HepG2 (cell line): ENCODE measurements at regions not wholly inside any gene's neighbourhood (a gene's known extent, or its start where the extent isn't known, plus 50 kb on each side); places are given as distances from the start of the nearest gene placed in this dataset.

ENCODE experiments used
- ATAC-seq: fragments of 200-7000 bp; cut with Tn5 transposase; 3 replicates; pipeline ENCODE4 v1.9.1; 2020; ENCODE audit warnings: mild to moderate bottlenecking, moderate library complexity
- BruUV-seq: library from RNA; stranded (reverse); fragments of 400-500 nt; replicated peaks from 2 replicates; lab custom pipeline; 2021; lab: Mats Ljungman, UMichigan
- CTCF ChIA-PET: fragments of 300-600 bp; formaldehyde crosslinking; extraction: SDS; loops from one replicate; lab custom pipeline; 2021; ENCODE audit warnings: low total read pairs, inconsistent platforms, low intra/inter-chr PET ratio; lab: Yijun Ruan, JAX
- POLR2A ChIA-PET: fragments of 350-600 bp; sonication (Branson Sonifier 250); formaldehyde crosslinking; loops from one replicate; lab custom pipeline; 2020; ENCODE audit warnings: antibody characterized with exemption, inconsistent platforms; lab: Yijun Ruan, JAX
- DNase-seq: peaks from one replicate; pipeline ENCODE4 v3.0.0-alpha.2; 2015; ENCODE audit warnings: low spot score
- FAIRE-seq: peaks from 3 replicates; lab custom pipeline; 2011; peaks lifted over from hg19 to GRCh38; lab: Jason Lieb, UNC
- H2AFZ ChIP-seq: one replicate; pipeline ENCODE4 v1.6.1; 2011; ENCODE audit warnings: low read length, inconsistent platforms
- H3K27ac ChIP-seq: fragments of 300-600 bp; 3 replicates; pipeline ENCODE4 v1.8.0; 2011; ENCODE audit warnings: mixed run types, mild to moderate bottlenecking, mixed read lengths, low read length, inconsistent platforms; ENCODE audit not compliant: insufficient read depth; ENCODE audit errors: extremely low read length
- H3K27me3 ChIP-seq, 2 experiments: fragments of 200-600 bp in 1 of 2; 2 replicates in 1 of 2; 3 replicates in 1 of 2; pipeline versions ENCODE4 v1.6.0 to v1.8.0; 2011; ENCODE audit warnings: low read length in 2 of 2, mild to moderate bottlenecking in 2 of 2, moderate library complexity in 2 of 2, inconsistent platforms in 1 of 2; ENCODE audit not compliant: insufficient read depth in 2 of 2, control insufficient read depth in 1 of 2
- H3K36me3 ChIP-seq, 2 experiments: fragments of 200-600 bp in 1 of 2; replicated peaks in 1 of 2; 2 replicates in 1 of 2; 3 replicates in 1 of 2; pipeline versions ENCODE4 v1.5.1 to v1.8.0; 2011; ENCODE audit warnings: low read length in 2 of 2, inconsistent platforms in 1 of 2; ENCODE audit not compliant: insufficient read depth in 2 of 2, control insufficient read depth in 1 of 2
- H3K4me1 ChIP-seq: 2 replicates; pipeline ENCODE4 v1.5.1; 2012; ENCODE audit warnings: low read length, inconsistent platforms; ENCODE audit not compliant: insufficient read depth
- H3K4me2 ChIP-seq: 2 replicates; pipeline ENCODE4 v1.6.0; 2011; ENCODE audit warnings: low read depth, low read length, inconsistent platforms
- H3K4me3 ChIP-seq, 3 experiments: fragments of 200-600 bp in 1 of 3; sonication (generic), shearing (Covaris generic) in 1 of 3; replicated peaks in 1 of 3; 2 replicates each; pipeline ENCODE4 v1.5.1; 2011 to 2016; ENCODE audit warnings: low read length in 3 of 3, inconsistent platforms in 2 of 3, low read depth in 2 of 3, mild to moderate bottlenecking in 2 of 3, control low read depth in 1 of 3, mixed read lengths in 1 of 3; ENCODE audit not compliant: insufficient read depth in 1 of 3
- H3K79me2 ChIP-seq: one replicate; pipeline ENCODE4 v1.6.1; 2011; ENCODE audit warnings: low read length, inconsistent platforms; ENCODE audit not compliant: insufficient read depth
- H3K9ac ChIP-seq: 2 replicates; pipeline ENCODE4 v1.6.0; 2011; ENCODE audit warnings: mild to moderate bottlenecking, low read depth, low read length, inconsistent platforms; ENCODE audit not compliant: insufficient read depth
- H3K9me3 ChIP-seq: 2 replicates; pipeline ENCODE4 v1.5.1; 2012; ENCODE audit warnings: mild to moderate bottlenecking, low read length
- H4K20me1 ChIP-seq: 2 replicates; pipeline ENCODE4 v1.6.0; 2011; ENCODE audit warnings: inconsistent platforms, mild to moderate bottlenecking, low read length, moderate library complexity; ENCODE audit not compliant: insufficient read depth
- CC2D1A ChIP-seq: sonication (generic); formaldehyde crosslinking; IDR thresholded peaks from 2 replicates; pipeline ENCODE4 v1.8.1; 2023; ENCODE audit warnings: mild to moderate bottlenecking, missing genetic modification reagents
- ESRRA ChIP-seq: sonication (generic); formaldehyde crosslinking; IDR thresholded peaks from 2 replicates; pipeline ENCODE4 v1.5.1; 2020; ENCODE audit warnings: mild to moderate bottlenecking, low read depth, missing genetic modification reagents
- HMGXB3 ChIP-seq: sonication (generic); formaldehyde crosslinking; IDR thresholded peaks from 2 replicates; pipeline ENCODE4 v1.4.0; 2020; ENCODE audit warnings: missing genetic modification reagents, borderline replicate concordance
- IRF9 ChIP-seq: sonication (generic); formaldehyde crosslinking; IDR thresholded peaks from 2 replicates; pipeline ENCODE4 v1.8.0; 2022; ENCODE audit warnings: missing genetic modification reagents, mild to moderate bottlenecking, borderline replicate concordance
- KDM1A ChIP-seq: IDR thresholded peaks from 2 replicates; pipeline ENCODE4 v1.6.1; 2016; ENCODE audit warnings: missing compliant biosample characterization
- MTF2 ChIP-seq: sonication (generic); formaldehyde crosslinking; IDR thresholded peaks from 2 replicates; pipeline ENCODE4 v1.5.0; 2020; ENCODE audit warnings: missing genetic modification reagents, borderline replicate concordance
- NFE2 ChIP-seq: sonication (generic); formaldehyde crosslinking; IDR thresholded peaks from 2 replicates; pipeline ENCODE4 v1.4.0; 2020; ENCODE audit warnings: missing genetic modification reagents
- NFIB ChIP-seq: sonication (generic); formaldehyde crosslinking; IDR thresholded peaks from 2 replicates; pipeline ENCODE4 v1.9.0; 2021; ENCODE audit warnings: missing genetic modification reagents, mild to moderate bottlenecking, borderline replicate concordance
- RELA ChIP-seq: sonication (generic); formaldehyde crosslinking; IDR thresholded peaks from 2 replicates; pipeline ENCODE4 v1.4.0; 2020; ENCODE audit warnings: missing genetic modification reagents
- SP2 ChIP-seq: sonication (generic); formaldehyde crosslinking; IDR thresholded peaks from 2 replicates; pipeline ENCODE4 v1.5.1; 2020; ENCODE audit warnings: mild to moderate bottlenecking, missing genetic modification reagents
- TARDBP ChIP-seq: sonication (generic); formaldehyde crosslinking; IDR thresholded peaks from 2 replicates; pipeline ENCODE4 v1.8.0; 2022; ENCODE audit warnings: mild to moderate bottlenecking, missing genetic modification reagents
- TEAD3 ChIP-seq: optimal IDR thresholded peaks from 2 replicates; pipeline ENCODE3; 2016; ENCODE audit warnings: borderline replicate concordance
- ZBTB10 ChIP-seq: sonication (generic); formaldehyde crosslinking; IDR thresholded peaks from 2 replicates; pipeline ENCODE4 v1.4.0; 2020; ENCODE audit warnings: missing genetic modification reagents, borderline replicate concordance
- ZNF709 ChIP-seq: sonication (generic); formaldehyde crosslinking; IDR thresholded peaks from 2 replicates; pipeline ENCODE4 v1.5.0; 2020; ENCODE audit warnings: mild to moderate bottlenecking, missing genetic modification reagents
- WGBS: methylation state at CpG from one replicate; pipeline ENCODE4 v1.1.6; 2017; ENCODE audit warnings: low lambda C conversion rate; 5-methylcytosine and 5-hydroxymethylcytosine counted together
- in situ Hi-C: cut with HindIII; loops from 2 replicates; pipeline ENCODE4 v1.10.0; 2017; ENCODE audit warnings: low pct_unique_long_range_greater_than_20kb; ENCODE audit not compliant: extremely low pct_ligation_motif_present
- intact Hi-C: fragments of 100-400 bp; cut with micrococcal nuclease; formaldehyde crosslinking; loops from one replicate; pipeline ENCODE4 v1.10.0; 2022; ENCODE audit not compliant: unreplicated experiment

GRCh38 chr12:113612076-113612728 lies 140.5 kb upstream of the LHX5 start:
- no peaks in the 10 kb centered on the region for H3K9me3 ChIP-seq
- TF ChIP-seq HMGXB3 (CRISPR knock-in tag) (no peak), TARDBP (CRISPR knock-in tag) (no peak), ESRRA (CRISPR knock-in tag) (no peak), MTF2 (no peak), KDM1A (CRISPR knock-in tag) (no peak), NFIB (CRISPR knock-in tag) (no peak), IRF9 (CRISPR knock-in tag) (no peak), TEAD3 (CRISPR knock-in tag) (no peak), SP2 (CRISPR knock-in tag) (no peak), ZNF709 (no peak), ZBTB10 (CRISPR knock-in tag) (no peak), RELA (no peak), CC2D1A (CRISPR knock-in tag) (no peak), NFE2 (no peak)
- H3K27me3 ChIP-seq: peaks cover 2 to 31% of the 10 kb centered on the region in 2 experiments; a peak in 4 of 5 replicates
- in situ Hi-C loops (no loop called here), intact Hi-C loops (no loop called here)
- no peaks in the 10 kb centered on the region for H3K4me1 ChIP-seq
- H3K9ac ChIP-seq: no peak overlapping the region
- no TSS peak for BruUV-seq
- ChIA-PET POLR2A (no interaction called here), CTCF (no interaction called here)
- FAIRE-seq (no peak), ATAC-seq (no peak), DNase-seq (no peak)
- no peak overlapping the region for H3K4me3 ChIP-seq
- no peaks in the 10 kb centered on the region for H3K79me2 ChIP-seq
- no peak overlapping the region for H2AFZ ChIP-seq
- no peak overlapping the region for H3K4me2 ChIP-seq
- no peak overlapping the region for H3K27ac ChIP-seq
- H4K20me1 ChIP-seq: no peaks in the 10 kb centered on the region
- no peaks in the 10 kb centered on the region for H3K36me3 ChIP-seq
- WGBS: 22% methylated on average over 16 of the region's 16 CpGs
